ENCODE measurements at regions not wholly inside any gene's neighbourhood (a gene's known extent, or its start where the extent isn't known, plus 50 kb on each side); places are given as distances from the start of the nearest gene placed in this dataset.

- H3K4me2 ChIP-seq (ENCODE audit: low read depth, low read length) = no peak overlapping the region
- in situ Hi-C loops (cut with HindIII; ENCODE audit: extremely low pct_ligation_motif_present, low pct_unique_long_range_greater_than_20kb) (no loop called here), intact Hi-C loops (cut with micrococcal nuclease; ENCODE audit: unreplicated experiment) (no loop called here)
- no peaks in the 10 kb centered on the region for H3K36me3 ChIP-seq (replicated peaks in 1 of 2; ENCODE audit: control insufficient read depth in 1 of 2, insufficient read depth in 2 of 2, low read length in 2 of 2)
- no peak overlapping the region for H3K9ac ChIP-seq (ENCODE audit: insufficient read depth, low read depth, low read length)
- FAIRE-seq (no peak), DNase-seq (ENCODE audit: low spot score) (no peak), ATAC-seq (no peak)
- ChIA-PET POLR2A (no interaction called here), CTCF (ENCODE audit: low intra/inter-chr PET ratio, low total read pairs) (no interaction called here)
- WGBS (ENCODE audit: low lambda C conversion rate) = 13% methylated on average over 4 of the region's 4 CpGs
- no peak overlapping the region for H3K4me3 ChIP-seq (replicated peaks in 1 of 3; ENCODE audit: insufficient read depth in 1 of 3, low read depth in 2 of 3, low read length in 3 of 3)
- H4K20me1 ChIP-seq (ENCODE audit: insufficient read depth, low read length) = no peaks in the 10 kb centered on the region
- no peaks in the 10 kb centered on the region for H3K9me3 ChIP-seq (ENCODE audit: low read length)
- H3K27ac ChIP-seq (ENCODE audit: extremely low read length, insufficient read depth, low read length) = no peak overlapping the region
- H2AFZ ChIP-seq (ENCODE audit: low read length) = no peak overlapping the region
- TF ChIP-seq TARDBP (CRISPR knock-in tag; IDR thresholded peaks at IDR 0.05) (no peak), GFI1 (CRISPR knock-in tag; IDR thresholded peaks at IDR 0.05; ENCODE audit: borderline replicate concordance) (no peak), CAMTA2 (CRISPR knock-in tag; IDR thresholded peaks at IDR 0.05; ENCODE audit: borderline replicate concordance) (no peak), RAD51 (IDR thresholded peaks at IDR 0.05; ENCODE audit: borderline replicate concordance) (no peak), ARID3A (IDR thresholded peaks at IDR 0.05; ENCODE audit: low read depth, low read length) (no peak)
- H3K27me3 ChIP-seq (ENCODE audit: control insufficient read depth in 1 of 2, insufficient read depth in 2 of 2, low read length in 2 of 2) = no peaks in the 10 kb centered on the region
- no peaks in the 10 kb centered on the region for H3K79me2 ChIP-seq (ENCODE audit: insufficient read depth, low read length)
- BruUV-seq (replicated peaks) = no TSS peak
- no peaks in the 10 kb centered on the region for H3K4me1 ChIP-seq (ENCODE audit: insufficient read depth, low read length)
These were observed 526.8 kb upstream of the GOT2 start for GRCh38 chr16:59260892-59261291.

- H3K36me3 ChIP-seq (replicated peaks in 1 of 2; ENCODE audit: control insufficient read depth in 1 of 2, insufficient read depth in 2 of 2, low read length in 2 of 2) = no peaks in the 10 kb centered on the region
- ATAC-seq (no peak), FAIRE-seq (no peak), DNase-seq (ENCODE audit: low spot score) (no peak)
- no peaks in the 10 kb centered on the region for H3K9me3 ChIP-seq (ENCODE audit: low read length)
- no peaks in the 10 kb centered on the region for H3K79me2 ChIP-seq (ENCODE audit: insufficient read depth, low read length)
- in situ Hi-C loops (cut with HindIII; ENCODE audit: extremely low pct_ligation_motif_present, low pct_unique_long_range_greater_than_20kb) (no loop called here), intact Hi-C loops (cut with micrococcal nuclease; ENCODE audit: unreplicated experiment) (no loop called here)
- no peaks in the 10 kb centered on the region for H3K4me1 ChIP-seq (ENCODE audit: insufficient read depth, low read length)
- H3K27me3 ChIP-seq (ENCODE audit: control insufficient read depth in 1 of 2, insufficient read depth in 2 of 2, low read length in 2 of 2) = no peaks in the 10 kb centered on the region
- POLR2A ChIA-PET = no interaction called here
- no peak overlapping the region for H3K27ac ChIP-seq (ENCODE audit: extremely low read length, insufficient read depth, low read length)
- no peaks in the 10 kb centered on the region for H4K20me1 ChIP-seq (ENCODE audit: insufficient read depth, low read length)
- no TSS peak for BruUV-seq (replicated peaks)
- CTCF ChIA-PET (ENCODE audit: low intra/inter-chr PET ratio, low total read pairs) = no interaction called here
- H3K9ac ChIP-seq (ENCODE audit: insufficient read depth, low read depth, low read length) = no peak overlapping the region
- H3K4me2 ChIP-seq (ENCODE audit: low read depth, low read length) = no peak overlapping the region
- H3K4me3 ChIP-seq (replicated peaks in 1 of 3; ENCODE audit: insufficient read depth in 1 of 3, low read depth in 2 of 3, low read length in 3 of 3) = no peak overlapping the region
- no peak overlapping the region for H2AFZ ChIP-seq (ENCODE audit: low read length)
- TF ChIP-seq UBTF (CRISPR knock-in tag; IDR thresholded peaks at IDR 0.05) (no peak), XRCC5 (optimal IDR thresholded peaks at IDR 0.05; ENCODE audit: low read length) (no peak), BCLAF1 (IDR thresholded peaks at IDR 0.05) (no peak), ZNF776 (CRISPR knock-in tag; IDR thresholded peaks at IDR 0.05) (no peak), RFXANK (CRISPR knock-in tag; IDR thresholded peaks at IDR 0.05) (no peak), SP5 (CRISPR knock-in tag; IDR thresholded peaks at IDR 0.05; ENCODE audit: borderline replicate concordance, low read depth) (no peak), EEA1 (CRISPR knock-in tag; IDR thresholded peaks at IDR 0.05; ENCODE audit: borderline replicate concordance) (no peak), POLR2AphosphoS2 (IDR thresholded peaks at IDR 0.05; ENCODE audit: low read depth, low read length) (no peak), ZMYM4 (CRISPR knock-in tag; IDR thresholded peaks at IDR 0.05) (no peak), ZNF839 (CRISPR knock-in tag; IDR thresholded peaks at IDR 0.05; ENCODE audit: borderline replicate concordance) (no peak)
These were observed 525.8 kb upstream of the GOT2 start for GRCh38 chr16:59259950-59260319.

Data from HepG2 (cell line).